ENCODE measurements at regions not wholly inside any gene's neighbourhood (a gene's known extent, or its start where the extent isn't known, plus 50 kb on each side); places are given as distances from the start of the nearest gene placed in this dataset.

DNA sequence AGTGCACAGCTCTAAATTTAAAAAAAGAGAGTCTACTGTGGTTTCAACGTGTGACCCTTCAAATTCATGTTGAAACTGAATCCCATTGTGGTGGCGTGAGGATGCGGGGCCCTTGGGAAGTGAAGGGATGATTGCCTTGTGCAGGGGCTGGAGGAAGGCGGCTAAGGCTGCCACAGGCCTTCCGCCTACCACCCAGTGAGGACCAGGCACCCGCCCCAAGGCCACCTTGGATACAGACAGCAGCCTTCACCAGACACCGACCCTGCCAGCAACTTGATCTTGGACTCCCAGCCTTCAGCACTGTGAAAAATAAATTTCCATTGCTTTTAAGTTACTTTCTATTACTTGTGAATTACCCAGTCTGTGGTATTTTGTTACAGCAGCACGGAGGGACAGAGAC is 103.4 kb upstream of the TMEM18 start:
- H3K4me3 ChIP-seq (replicated peaks in 1 of 2; ENCODE audit: low read depth in 2 of 2, low read length in 2 of 2), result no peak overlapping the region
- no peak for DNase-seq (ENCODE audit: low read depth in 2 of 2)
- TF ChIP-seq, protein P1, sequence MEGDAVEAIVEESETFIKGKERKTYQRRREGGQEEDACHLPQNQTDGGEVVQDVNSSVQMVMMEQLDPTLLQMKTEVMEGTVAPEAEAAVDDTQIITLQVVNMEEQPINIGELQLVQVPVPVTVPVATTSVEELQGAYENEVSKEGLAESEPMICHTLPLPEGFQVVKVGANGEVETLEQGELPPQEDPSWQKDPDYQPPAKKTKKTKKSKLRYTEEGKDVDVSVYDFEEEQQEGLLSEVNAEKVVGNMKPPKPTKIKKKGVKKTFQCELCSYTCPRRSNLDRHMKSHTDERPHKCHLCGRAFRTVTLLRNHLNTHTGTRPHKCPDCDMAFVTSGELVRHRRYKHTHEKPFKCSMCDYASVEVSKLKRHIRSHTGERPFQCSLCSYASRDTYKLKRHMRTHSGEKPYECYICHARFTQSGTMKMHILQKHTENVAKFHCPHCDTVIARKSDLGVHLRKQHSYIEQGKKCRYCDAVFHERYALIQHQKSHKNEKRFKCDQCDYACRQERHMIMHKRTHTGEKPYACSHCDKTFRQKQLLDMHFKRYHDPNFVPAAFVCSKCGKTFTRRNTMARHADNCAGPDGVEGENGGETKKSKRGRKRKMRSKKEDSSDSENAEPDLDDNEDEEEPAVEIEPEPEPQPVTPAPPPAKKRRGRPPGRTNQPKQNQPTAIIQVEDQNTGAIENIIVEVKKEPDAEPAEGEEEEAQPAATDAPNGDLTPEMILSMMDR (IDR thresholded peaks at IDR 0.05; ENCODE audit: low read depth, low read length), result no peak

GRCh38 chr2:780002-780401 is 102.8 kb upstream of the TMEM18 start:
- no peak for DNase-seq (ENCODE audit: low read depth in 2 of 2)
- no peak overlapping the region for H3K4me3 ChIP-seq (replicated peaks in 1 of 2; ENCODE audit: low read depth in 2 of 2, low read length in 2 of 2)
- TF ChIP-seq, protein P1 (IDR thresholded peaks at IDR 0.05; ENCODE audit: low read depth, low read length), result no peak

- no peak overlapping the region for H3K4me3 ChIP-seq (replicated peaks in 1 of 2; ENCODE audit: low read depth in 2 of 2, low read length in 2 of 2)
- no peak for DNase-seq (ENCODE audit: low read depth in 2 of 2)
- TF ChIP-seq, protein P1 (IDR thresholded peaks at IDR 0.05; ENCODE audit: low read depth, low read length), result no peak
These were observed 101.6 kb upstream of the TMEM18 start for GRCh38 chr2:778731-779350.

- no peak for DNase-seq (ENCODE audit: low read depth in 2 of 2)
- no peak overlapping the region for H3K4me3 ChIP-seq (replicated peaks in 1 of 2; ENCODE audit: low read depth in 2 of 2, low read length in 2 of 2)
- TF ChIP-seq, protein P1 (IDR thresholded peaks at IDR 0.05; ENCODE audit: low read depth, low read length), result no peak
These were observed 100.3 kb upstream of the TMEM18 start for GRCh38 chr2:777546-777945.

GRCh38 chr2:777051-777450 is 99.8 kb upstream of the TMEM18 start:
- TF ChIP-seq, protein P1 (IDR thresholded peaks at IDR 0.05; ENCODE audit: low read depth, low read length), result no peak
- H3K4me3 ChIP-seq (replicated peaks in 1 of 2; ENCODE audit: low read depth in 2 of 2, low read length in 2 of 2), result no peak overlapping the region
- no peak for DNase-seq (ENCODE audit: low read depth in 2 of 2)

DNA sequence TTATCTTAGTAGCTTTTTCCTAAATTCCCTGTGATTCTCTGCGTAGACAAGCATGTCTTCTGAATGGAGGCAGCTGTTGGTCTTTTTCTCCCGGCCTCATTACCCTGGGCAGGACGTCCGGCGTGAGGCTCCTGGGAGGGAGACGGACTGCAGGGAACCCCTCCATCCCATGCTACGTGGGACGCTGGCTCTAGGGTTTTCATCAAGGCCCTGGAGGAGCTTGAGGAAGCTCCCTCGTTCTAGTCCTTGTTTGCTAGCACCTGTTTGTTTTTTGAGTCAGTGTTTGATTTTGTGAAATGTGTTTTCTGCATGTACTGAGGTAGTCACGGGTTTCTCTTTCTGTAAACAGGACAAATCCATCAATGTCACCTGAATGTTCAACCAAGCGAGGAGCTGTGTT is 99.3 kb upstream of the TMEM18 start:
- no peak overlapping the region for H3K4me3 ChIP-seq (replicated peaks in 1 of 2; ENCODE audit: low read depth in 2 of 2, low read length in 2 of 2)
- TF ChIP-seq, protein P1 (IDR thresholded peaks at IDR 0.05; ENCODE audit: low read depth, low read length), result no peak
- no peak for DNase-seq (ENCODE audit: low read depth in 2 of 2)

DNA sequence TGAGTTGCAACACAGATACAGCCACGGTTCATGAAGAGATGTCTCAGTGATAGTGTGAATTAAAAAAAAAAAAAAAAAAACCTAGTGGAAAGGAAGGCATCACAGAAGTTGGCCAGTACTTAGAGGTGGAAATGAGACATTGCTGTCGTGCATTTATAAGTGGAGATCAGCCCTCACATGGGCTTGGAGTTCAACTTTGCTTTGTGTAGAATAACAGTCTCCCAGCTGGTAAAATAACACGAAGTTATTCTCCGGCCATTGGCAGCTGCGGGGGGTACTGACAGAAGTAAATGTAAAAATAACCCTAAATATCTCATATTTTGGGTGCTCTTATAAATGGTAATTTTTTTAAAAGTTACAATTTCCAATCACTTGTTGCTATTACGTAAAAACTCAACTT is 98.8 kb upstream of the TMEM18 start:
- DNase-seq (ENCODE audit: low read depth in 2 of 2), result no peak
- no peak overlapping the region for H3K4me3 ChIP-seq (replicated peaks in 1 of 2; ENCODE audit: low read depth in 2 of 2, low read length in 2 of 2)
- TF ChIP-seq, protein P1 (IDR thresholded peaks at IDR 0.05; ENCODE audit: low read depth, low read length), result no peak

Measured in cardiac fibroblast (primary cell).